Ishikawa (cell line): ENCODE measurements at regions not wholly inside any gene's neighbourhood (a gene's known extent, or its start where the extent isn't known, plus 50 kb on each side); places are given as distances from the start of the nearest gene placed in this dataset.

Source experiments
- CREB1 ChIP-seq: IDR thresholded peaks from 2 replicates; pipeline ENCODE4 v1.6.1; 2012; ENCODE audit warnings: low read depth
- EP300 ChIP-seq: IDR thresholded peaks from 2 replicates; pipeline ENCODE4 v1.6.1; 2012; ENCODE audit warnings: borderline replicate concordance
- FOXM1 ChIP-seq: IDR thresholded peaks from 2 replicates; pipeline ENCODE4 v1.6.1; 2012; ENCODE audit warnings: low read depth, borderline replicate concordance
- MAX ChIP-seq: IDR thresholded peaks from 2 replicates; pipeline ENCODE4 v1.6.1; 2012
- NFIC ChIP-seq: IDR thresholded peaks from 2 replicates; pipeline ENCODE4 v1.6.1; 2012
- RAD21 ChIP-seq: IDR thresholded peaks from 2 replicates; pipeline ENCODE4 v1.6.1; 2012; ENCODE audit warnings: low read depth
- REST ChIP-seq: IDR thresholded peaks from 2 replicates; pipeline ENCODE4 v1.6.1; 2012; ENCODE audit warnings: low read depth, mild to moderate bottlenecking
- TCF12 ChIP-seq: IDR thresholded peaks from 2 replicates; pipeline ENCODE4 v1.6.1; 2012; ENCODE audit warnings: low read depth
- TEAD4 ChIP-seq: IDR thresholded peaks from 2 replicates; pipeline ENCODE4 v1.6.1; 2012
- YY1 ChIP-seq: IDR thresholded peaks from 2 replicates; pipeline ENCODE4 v1.6.1; 2012; ENCODE audit warnings: low read depth
- ZBTB7A ChIP-seq: IDR thresholded peaks from 2 replicates; pipeline ENCODE4 v1.6.1; 2012; ENCODE audit warnings: low read depth

- TF ChIP-seq RAD21 (no peak), EP300 (no peak), ZBTB7A (no peak), NFIC (no peak), YY1 (no peak), TEAD4 (no peak), FOXM1 (no peak), CREB1 (no peak), MAX (no peak), REST (no peak), TCF12 (no peak)
These were observed 60.4 kb upstream of the SLC8A1 start for GRCh38 chr2:40512256-40512655.
